ENCODE measurements at regions not wholly inside any gene's neighbourhood (a gene's known extent, or its start where the extent isn't known, plus 50 kb on each side); places are given as distances from the start of the nearest gene placed in this dataset.

GRCh38 chr12:94756789-94757188 is 106.4 kb upstream of the TMCC3 start:
- 43% methylated on average over 1 of the region's 2 CpGs for WGBS (ENCODE audit: insufficient coverage, low lambda C conversion rate)
- Histone ChIP-seq H3K27me3 (ENCODE audit: control insufficient read depth, insufficient read depth, low read length) (no peaks in the 10 kb centered on the region), H3K27ac (ENCODE audit: low read length) (no peak overlapping the region), H3K36me3 (ENCODE audit: control insufficient read depth, insufficient read depth, low read length) (no peaks in the 10 kb centered on the region), H3K4me1 (ENCODE audit: control insufficient read depth, insufficient read depth, low read length) (no peaks in the 10 kb centered on the region), H3K9me3 (ENCODE audit: control insufficient read depth, low read depth, low read length) (no peaks in the 10 kb centered on the region), H3K4me3 (ENCODE audit: low read length) (no peak overlapping the region)
- no peak for DNase-seq

- Histone ChIP-seq H3K4me1 (ENCODE audit: control insufficient read depth, insufficient read depth, low read length) (peaks cover 4% of the 10 kb centered on the region), H3K27me3 (ENCODE audit: control insufficient read depth, insufficient read depth, low read length) (no peaks in the 10 kb centered on the region), H3K27ac (ENCODE audit: low read length) (no peak overlapping the region), H3K4me3 (ENCODE audit: low read length) (no peak overlapping the region), H3K36me3 (ENCODE audit: control insufficient read depth, insufficient read depth, low read length) (no peaks in the 10 kb centered on the region), H3K9me3 (ENCODE audit: control insufficient read depth, low read depth, low read length) (no peaks in the 10 kb centered on the region)
- no peak for DNase-seq
- no CpG with 5 or more reads among the region's 4 CpGs for WGBS (ENCODE audit: insufficient coverage, low lambda C conversion rate)
Observed at GRCh38 chr12:94755598-94755997, 105.2 kb upstream of the TMCC3 start.

GRCh38 chr12:94754653-94755052 is 104.3 kb upstream of the TMCC3 start:
- no peaks in the 10 kb centered on the region for H3K9me3 ChIP-seq (ENCODE audit: control insufficient read depth, low read depth, low read length)
- no peaks in the 10 kb centered on the region for H3K36me3 ChIP-seq (ENCODE audit: control insufficient read depth, insufficient read depth, low read length)
- no peak for DNase-seq
- H3K4me1 ChIP-seq (ENCODE audit: control insufficient read depth, insufficient read depth, low read length) = peaks cover 4% of the 10 kb centered on the region
- no peaks in the 10 kb centered on the region for H3K27me3 ChIP-seq (ENCODE audit: control insufficient read depth, insufficient read depth, low read length)
- H3K4me3 ChIP-seq (ENCODE audit: low read length) = no peak overlapping the region
- H3K27ac ChIP-seq (ENCODE audit: low read length) = no peak overlapping the region

GRCh38 chr12:94753036-94753679 is 102.8 kb upstream of the TMCC3 start:
- peaks cover 4% of the 10 kb centered on the region for H3K4me1 ChIP-seq (ENCODE audit: control insufficient read depth, insufficient read depth, low read length)
- no peaks in the 10 kb centered on the region for H3K9me3 ChIP-seq (ENCODE audit: control insufficient read depth, low read depth, low read length)
- 83% methylated on average over 1 of the region's 7 CpGs for WGBS (ENCODE audit: insufficient coverage, low lambda C conversion rate)
- no peak overlapping the region for H3K4me3 ChIP-seq (ENCODE audit: low read length)
- DNase-seq = no peak
- H3K27ac ChIP-seq (ENCODE audit: low read length) = no peak overlapping the region
- no peaks in the 10 kb centered on the region for H3K36me3 ChIP-seq (ENCODE audit: control insufficient read depth, insufficient read depth, low read length)
- no peaks in the 10 kb centered on the region for H3K27me3 ChIP-seq (ENCODE audit: control insufficient read depth, insufficient read depth, low read length)

GRCh38 chr12:94750864-94751263 is 100.5 kb upstream of the TMCC3 start:
- Histone ChIP-seq H3K36me3 (ENCODE audit: control insufficient read depth, insufficient read depth, low read length) (no peaks in the 10 kb centered on the region), H3K4me1 (ENCODE audit: control insufficient read depth, insufficient read depth, low read length) (peaks cover 4% of the 10 kb centered on the region), H3K27ac (ENCODE audit: low read length) (no peak overlapping the region), H3K4me3 (ENCODE audit: low read length) (no peak overlapping the region), H3K9me3 (ENCODE audit: control insufficient read depth, low read depth, low read length) (no peaks in the 10 kb centered on the region), H3K27me3 (ENCODE audit: control insufficient read depth, insufficient read depth, low read length) (no peaks in the 10 kb centered on the region)
- DNase-seq = no peak
- 10% methylated on average over 2 of the region's 6 CpGs for WGBS (ENCODE audit: insufficient coverage, low lambda C conversion rate)

- Histone ChIP-seq H3K9me3 (ENCODE audit: control insufficient read depth, low read depth, low read length) (no peaks in the 10 kb centered on the region), H3K4me1 (ENCODE audit: control insufficient read depth, insufficient read depth, low read length) (peaks cover 4% of the 10 kb centered on the region), H3K27me3 (ENCODE audit: control insufficient read depth, insufficient read depth, low read length) (no peaks in the 10 kb centered on the region), H3K36me3 (ENCODE audit: control insufficient read depth, insufficient read depth, low read length) (no peaks in the 10 kb centered on the region), H3K4me3 (ENCODE audit: low read length) (no peak overlapping the region), H3K27ac (ENCODE audit: low read length) (no peak overlapping the region)
- WGBS (ENCODE audit: insufficient coverage, low lambda C conversion rate) = no CpG with 5 or more reads among the region's 6 CpGs
- no peak for DNase-seq
Observed at GRCh38 chr12:94749890-94750289, 99.5 kb upstream of the TMCC3 start.

GRCh38 chr12:94749455-94749854 is 99.1 kb upstream of the TMCC3 start:
- H3K36me3 ChIP-seq (ENCODE audit: control insufficient read depth, insufficient read depth, low read length) = no peaks in the 10 kb centered on the region
- WGBS (ENCODE audit: insufficient coverage, low lambda C conversion rate) = 88% methylated on average over 1 of the region's 7 CpGs

GRCh38 chr12:94748726-94749421 is 98.5 kb upstream of the TMCC3 start:
- H3K36me3 ChIP-seq (ENCODE audit: control insufficient read depth, insufficient read depth, low read length) = no peaks in the 10 kb centered on the region
- H3K9me3 ChIP-seq (ENCODE audit: control insufficient read depth, low read depth, low read length) = no peaks in the 10 kb centered on the region
- H3K27ac ChIP-seq (ENCODE audit: low read length) = no peak overlapping the region
- 94% methylated on average over 4 of the region's 10 CpGs for WGBS (ENCODE audit: insufficient coverage, low lambda C conversion rate)
- no peak for DNase-seq
- peaks cover 4% of the 10 kb centered on the region for H3K4me1 ChIP-seq (ENCODE audit: control insufficient read depth, insufficient read depth, low read length)
- no peaks in the 10 kb centered on the region for H3K27me3 ChIP-seq (ENCODE audit: control insufficient read depth, insufficient read depth, low read length)
- H3K4me3 ChIP-seq (ENCODE audit: low read length) = no peak overlapping the region

More at GRCh38 chr12:94749455-94749854, 99.1 kb upstream of the TMCC3 start:
- H3K9me3 ChIP-seq (ENCODE audit: control insufficient read depth, low read depth, low read length) = no peaks in the 10 kb centered on the region
- no peak for DNase-seq
- H3K27me3 ChIP-seq (ENCODE audit: control insufficient read depth, insufficient read depth, low read length) = no peaks in the 10 kb centered on the region
- H3K4me1 ChIP-seq (ENCODE audit: control insufficient read depth, insufficient read depth, low read length) = peaks cover 4% of the 10 kb centered on the region
- no peak overlapping the region for H3K4me3 ChIP-seq (ENCODE audit: low read length)
- no peak overlapping the region for H3K27ac ChIP-seq (ENCODE audit: low read length)

GRCh38 chr12:94745562-94745961 is 95.2 kb upstream of the TMCC3 start:
- H3K9me3 ChIP-seq (ENCODE audit: control insufficient read depth, low read depth, low read length) = no peaks in the 10 kb centered on the region
- H3K36me3 ChIP-seq (ENCODE audit: control insufficient read depth, insufficient read depth, low read length) = no peaks in the 10 kb centered on the region
- no peaks in the 10 kb centered on the region for H3K4me1 ChIP-seq (ENCODE audit: control insufficient read depth, insufficient read depth, low read length)
- no peak overlapping the region for H3K4me3 ChIP-seq (ENCODE audit: low read length)
- no peak for DNase-seq
- H3K27ac ChIP-seq (ENCODE audit: low read length) = no peak overlapping the region
- no CpG with 5 or more reads among the region's 4 CpGs for WGBS (ENCODE audit: insufficient coverage, low lambda C conversion rate)
- no peaks in the 10 kb centered on the region for H3K27me3 ChIP-seq (ENCODE audit: control insufficient read depth, insufficient read depth, low read length)

- WGBS (ENCODE audit: insufficient coverage, low lambda C conversion rate) = no CpG with 5 or more reads among the region's 3 CpGs
- Histone ChIP-seq H3K27ac (ENCODE audit: low read length) (no peak overlapping the region), H3K27me3 (ENCODE audit: control insufficient read depth, insufficient read depth, low read length) (no peaks in the 10 kb centered on the region), H3K9me3 (ENCODE audit: control insufficient read depth, low read depth, low read length) (no peaks in the 10 kb centered on the region), H3K4me3 (ENCODE audit: low read length) (no peak overlapping the region), H3K4me1 (ENCODE audit: control insufficient read depth, insufficient read depth, low read length) (no peaks in the 10 kb centered on the region), H3K36me3 (ENCODE audit: control insufficient read depth, insufficient read depth, low read length) (no peaks in the 10 kb centered on the region)
- DNase-seq = no peak
Observed at GRCh38 chr12:94743174-94743573, 92.8 kb upstream of the TMCC3 start.

Data from large intestine (tissue), 3 donors.